Middle frontal gyrus (tissue), 1 donor: ENCODE measurements at regions not wholly inside any gene's neighbourhood (a gene's known extent, or its start where the extent isn't known, plus 50 kb on each side); places are given as distances from the start of the nearest gene placed in this dataset.
"Not testable (repeated sequence)": the region's sequence is repeated elsewhere in the genome, so short reads cannot be mapped to it uniquely, and the experiment has no call there.

Experiments
- DNase-seq: peaks from one replicate; pipeline ENCODE4 v3.0.0-alpha.2; 2015; ENCODE audit warnings: low spot score; ENCODE audit errors: extremely low spot score

- no peak for DNase-seq
Observed at GRCh38 chr1:185477638-185478580, 160.9 kb upstream of the IVNS1ABP start.

- DNase-seq, result no peak
Observed at GRCh38 chr1:185474440-185475149, 157.6 kb upstream of the IVNS1ABP start.

- DNase-seq, result no peak
Observed at GRCh38 chr1:185473186-185473585, 156.1 kb upstream of the IVNS1ABP start.

GRCh38 chr1:185468626-185469025, 151.6 kb upstream of the IVNS1ABP start:
- no peak for DNase-seq

GRCh38 chr1:185467122-185467521, 150.1 kb upstream of the IVNS1ABP start:
- DNase-seq, result no peak

- no peak for DNase-seq
Observed at GRCh38 chr1:185464777-185465176, 147.7 kb upstream of the IVNS1ABP start.

- no peak for DNase-seq
Observed at GRCh38 chr1:185463433-185463832, 146.4 kb upstream of the IVNS1ABP start.

GRCh38 chr1:185463011-185463410, 146.0 kb upstream of the IVNS1ABP start:
- DNase-seq, result no peak

- DNase-seq, result not testable (repeated sequence)
Observed at GRCh38 chr1:185460723-185461122, 143.7 kb upstream of the IVNS1ABP start.

- DNase-seq, result no peak
Observed at GRCh38 chr1:185459141-185459540, 142.1 kb upstream of the IVNS1ABP start.

GRCh38 chr1:185458670-185459069, 141.6 kb upstream of the IVNS1ABP start:
- DNase-seq, result no peak

- DNase-seq, result no peak
Observed at GRCh38 chr1:185453496-185454192, 136.6 kb upstream of the IVNS1ABP start.

- DNase-seq, result no peak
Observed at GRCh38 chr1:185450917-185451316, 133.9 kb upstream of the IVNS1ABP start.

- no peak for DNase-seq
Observed at GRCh38 chr1:185450060-185450788, 133.2 kb upstream of the IVNS1ABP start.

- DNase-seq, result no peak
Observed at GRCh38 chr1:185449378-185450059, 132.5 kb upstream of the IVNS1ABP start.

- DNase-seq, result no peak
Observed at GRCh38 chr1:185448591-185449186, 131.6 kb upstream of the IVNS1ABP start.

- no peak for DNase-seq
Observed at GRCh38 chr1:185446131-185446530, 129.1 kb upstream of the IVNS1ABP start.

GRCh38 chr1:185445594-185445993, 128.6 kb upstream of the IVNS1ABP start:
- DNase-seq, result no peak

GRCh38 chr1:185444676-185445075, 127.6 kb upstream of the IVNS1ABP start:
- no peak for DNase-seq

GRCh38 chr1:185442050-185442449, 125.0 kb upstream of the IVNS1ABP start:
- no peak for DNase-seq
